Upper lobe of right lung (tissue), 1 donor: ENCODE measurements at regions not wholly inside any gene's neighbourhood (a gene's known extent, or its start where the extent isn't known, plus 50 kb on each side); places are given as distances from the start of the nearest gene placed in this dataset.

Source experiments
- ATAC-seq: fragments of 200-7000 bp; cut with Tn5 transposase; one replicate; pipeline ENCODE4 v1.9.1; 2020; ENCODE audit warnings: mild to moderate bottlenecking, moderate library complexity
- DNase-seq: peaks from one replicate; pipeline ENCODE4 v3.0.0-alpha.2; 2020
- H3K27ac ChIP-seq: fragments of 200-600 bp; one replicate; pipeline ENCODE4 v1.8.0; 2022
- H3K27me3 ChIP-seq: fragments of 200-600 bp; one replicate; pipeline ENCODE4 v1.8.0; 2022; ENCODE audit warnings: mild to moderate bottlenecking
- H3K36me3 ChIP-seq: fragments of 200-600 bp; one replicate; pipeline ENCODE4 v1.8.0; 2022
- H3K4me1 ChIP-seq: fragments of 200-600 bp; one replicate; pipeline ENCODE4 v1.8.0; 2022
- H3K4me3 ChIP-seq: fragments of 200-600 bp; one replicate; pipeline ENCODE4 v1.8.0; 2022; ENCODE audit warnings: mild to moderate bottlenecking
- H3K9me3 ChIP-seq: fragments of 200-600 bp; one replicate; pipeline ENCODE4 v1.8.0; 2022
- intact Hi-C: fragments of 100-400 bp; cut with DNase I; formaldehyde crosslinking; loops from one replicate; pipeline ENCODE4 v1.11.0; 2022
- TF ChIP-seq, protein P1 (sequence below): fragments of 200-600 bp; IDR thresholded peaks from one replicate; pipeline ENCODE4 v1.8.0; 2022; ENCODE audit warnings: antibody characterized with exemption
- donor health status: DM: no; HTN: yes; CAD: no; lungs with severe emphysema.

DNA sequence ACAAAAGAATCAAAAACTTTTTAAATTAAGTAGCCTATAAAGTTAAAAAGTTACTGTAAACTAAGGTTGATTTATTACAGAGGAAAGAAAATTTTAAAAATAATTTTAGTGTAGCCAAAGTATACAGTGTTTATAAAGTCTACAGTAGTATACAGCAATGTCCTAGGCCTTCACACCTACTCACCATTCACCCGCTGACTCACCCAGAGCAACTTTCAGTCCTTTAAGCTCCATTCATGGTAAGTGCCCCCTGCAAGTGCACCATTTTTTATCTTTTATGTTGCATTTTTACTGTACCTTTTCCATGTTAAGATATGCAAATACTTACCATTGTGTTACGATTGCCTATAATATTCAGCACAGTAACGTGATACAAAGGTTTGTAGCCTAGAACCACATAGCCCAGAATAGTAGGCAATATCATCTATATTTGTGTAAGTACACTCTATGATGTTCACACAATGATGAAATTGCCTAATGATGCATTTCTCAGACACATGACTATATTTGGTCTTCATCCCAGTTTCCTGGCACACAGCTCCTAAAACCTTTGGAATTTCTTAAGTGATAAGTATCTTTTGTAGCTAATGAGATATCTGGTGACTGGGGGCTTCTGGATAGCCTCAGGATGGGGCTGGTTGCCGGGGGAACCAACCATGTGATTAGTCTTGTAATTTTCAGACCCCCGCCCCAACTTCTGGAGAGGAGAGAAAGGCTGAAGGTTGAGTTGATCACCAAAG, 111.0 kb downstream of the MRPL14 start:
- no peaks in the 10 kb centered on the region for H3K36me3 ChIP-seq
- H3K27me3 ChIP-seq, result no peaks in the 10 kb centered on the region
- H3K4me3 ChIP-seq, result no peak overlapping the region
- H3K27ac ChIP-seq, result no peak overlapping the region
- TF ChIP-seq, protein P1, sequence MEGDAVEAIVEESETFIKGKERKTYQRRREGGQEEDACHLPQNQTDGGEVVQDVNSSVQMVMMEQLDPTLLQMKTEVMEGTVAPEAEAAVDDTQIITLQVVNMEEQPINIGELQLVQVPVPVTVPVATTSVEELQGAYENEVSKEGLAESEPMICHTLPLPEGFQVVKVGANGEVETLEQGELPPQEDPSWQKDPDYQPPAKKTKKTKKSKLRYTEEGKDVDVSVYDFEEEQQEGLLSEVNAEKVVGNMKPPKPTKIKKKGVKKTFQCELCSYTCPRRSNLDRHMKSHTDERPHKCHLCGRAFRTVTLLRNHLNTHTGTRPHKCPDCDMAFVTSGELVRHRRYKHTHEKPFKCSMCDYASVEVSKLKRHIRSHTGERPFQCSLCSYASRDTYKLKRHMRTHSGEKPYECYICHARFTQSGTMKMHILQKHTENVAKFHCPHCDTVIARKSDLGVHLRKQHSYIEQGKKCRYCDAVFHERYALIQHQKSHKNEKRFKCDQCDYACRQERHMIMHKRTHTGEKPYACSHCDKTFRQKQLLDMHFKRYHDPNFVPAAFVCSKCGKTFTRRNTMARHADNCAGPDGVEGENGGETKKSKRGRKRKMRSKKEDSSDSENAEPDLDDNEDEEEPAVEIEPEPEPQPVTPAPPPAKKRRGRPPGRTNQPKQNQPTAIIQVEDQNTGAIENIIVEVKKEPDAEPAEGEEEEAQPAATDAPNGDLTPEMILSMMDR, result no peak
- no peaks in the 10 kb centered on the region for H3K4me1 ChIP-seq
- intact Hi-C loops, result no loop called here
- no peaks in the 10 kb centered on the region for H3K9me3 ChIP-seq
- no peak for ATAC-seq
- DNase-seq, result peak; percentile 27

DNA sequence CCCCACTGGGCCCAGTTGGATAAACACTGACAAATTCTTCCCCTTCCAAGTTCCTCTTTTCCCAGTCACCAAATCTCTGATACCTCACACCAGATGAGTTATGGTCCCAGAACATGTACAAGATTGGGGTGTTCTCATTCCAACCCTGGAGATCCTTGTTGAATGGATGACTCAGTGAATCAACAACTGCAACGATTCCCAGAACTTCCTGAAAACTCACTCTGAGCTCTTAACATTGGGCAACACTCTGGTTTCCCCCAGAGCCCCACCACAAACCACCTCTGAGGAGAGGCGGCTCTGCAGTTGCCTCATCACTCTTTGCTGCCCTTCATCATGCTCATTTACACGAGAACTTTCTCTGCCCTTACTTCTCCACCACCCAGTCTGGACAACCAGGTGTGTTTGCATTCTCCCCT, 115.2 kb downstream of the MRPL14 start:
- Histone ChIP-seq H3K27ac (no peak overlapping the region), H3K9me3 (no peaks in the 10 kb centered on the region), H3K36me3 (no peaks in the 10 kb centered on the region), H3K27me3 (no peaks in the 10 kb centered on the region), H3K4me1 (no peaks in the 10 kb centered on the region), H3K4me3 (no peak overlapping the region)
- DNase-seq, result peak; percentile 68
- intact Hi-C loops, result no loop called here
- TF ChIP-seq, protein P1, result no peak
- ATAC-seq, result peak; percentile 76

DNA sequence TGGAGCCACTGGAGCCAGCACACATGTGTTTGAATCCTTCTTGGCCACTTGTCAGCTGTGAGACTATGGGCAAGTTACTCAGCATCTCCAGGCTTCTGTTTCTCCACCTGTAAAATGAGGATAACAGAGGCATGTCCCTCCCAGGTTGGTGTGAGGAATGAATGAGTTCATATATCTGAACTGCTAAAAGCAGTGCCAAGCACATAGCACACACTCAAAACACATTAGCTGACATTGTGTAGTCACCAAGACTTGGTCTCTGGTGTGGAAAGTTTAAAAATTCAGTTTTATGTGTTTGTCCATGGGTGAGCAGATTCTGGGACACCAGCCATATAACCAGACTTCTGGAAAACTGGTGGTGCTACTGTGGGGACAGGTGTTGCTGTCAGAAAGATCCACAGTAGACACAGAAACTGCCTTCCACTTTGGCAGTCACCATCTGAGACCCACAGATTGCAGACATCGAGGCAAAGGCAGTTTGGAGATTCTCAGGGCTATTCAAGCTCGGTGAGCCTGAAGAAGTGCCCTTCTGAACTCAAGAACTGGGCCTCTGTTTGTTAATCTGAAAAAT, 115.8 kb downstream of the MRPL14 start:
- H3K4me3 ChIP-seq, result no peak overlapping the region
- no peaks in the 10 kb centered on the region for H3K9me3 ChIP-seq
- peaks cover 3% of the 10 kb centered on the region for H3K27me3 ChIP-seq
- intact Hi-C loops, result no loop called here
- ATAC-seq (no peak), DNase-seq (no peak)
- no peaks in the 10 kb centered on the region for H3K36me3 ChIP-seq
- TF ChIP-seq, protein P1, result no peak
- no peak overlapping the region for H3K27ac ChIP-seq
- H3K4me1 ChIP-seq, result no peaks in the 10 kb centered on the region

DNA sequence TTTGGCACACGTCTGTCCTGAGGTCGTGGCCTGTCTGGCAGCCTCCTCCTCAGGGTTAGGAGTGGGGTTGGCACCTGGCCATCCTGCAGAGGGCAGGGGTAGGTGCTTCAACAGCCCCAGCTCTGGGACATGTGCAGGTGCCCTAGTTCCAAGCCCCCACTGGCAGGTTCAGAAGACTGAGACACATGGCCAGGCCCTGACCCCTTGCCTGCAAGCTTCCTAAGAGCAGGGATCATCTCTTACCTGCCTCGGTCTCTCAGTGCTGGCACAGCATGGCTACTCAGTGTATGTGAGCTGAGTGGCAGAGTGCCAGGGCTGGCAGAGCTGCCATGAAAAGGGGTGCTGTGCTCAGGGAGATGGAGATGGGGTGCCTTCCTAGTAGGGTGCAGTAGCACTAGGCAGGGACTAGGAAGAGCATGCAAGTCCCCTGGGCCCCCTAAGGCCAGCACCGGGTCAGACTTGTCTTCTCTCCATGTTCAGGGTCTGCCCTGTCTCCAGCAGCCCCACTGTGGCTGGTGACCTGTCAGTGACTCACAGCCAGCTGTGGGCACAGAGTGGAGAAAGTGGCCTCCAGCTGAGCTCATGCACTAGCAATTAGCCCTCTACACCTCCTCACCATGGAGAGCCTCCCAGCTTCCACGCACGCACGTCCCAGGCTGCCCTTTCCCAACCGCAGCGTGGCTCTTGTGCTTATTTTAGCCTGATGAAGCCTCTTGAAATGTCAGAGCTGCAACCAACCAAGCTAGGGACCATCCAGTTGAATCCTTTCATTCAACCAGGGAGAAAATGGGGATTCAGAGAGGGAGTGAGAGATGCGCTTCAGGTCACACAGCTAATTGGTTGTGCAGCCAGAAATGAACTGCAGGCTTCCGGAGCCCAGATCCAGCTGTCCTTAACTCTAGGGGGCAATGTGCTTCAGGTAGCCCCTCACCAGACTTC, 116.6 kb downstream of the MRPL14 start:
- Histone ChIP-seq H3K36me3 (no peaks in the 10 kb centered on the region), H3K4me3 (no peak overlapping the region), H3K27me3 (peaks cover 11% of the 10 kb centered on the region), H3K9me3 (no peaks in the 10 kb centered on the region), H3K27ac (no peak overlapping the region), H3K4me1 (no peaks in the 10 kb centered on the region)
- TF ChIP-seq, protein P1, result no peak
- intact Hi-C loops, result no loop called here
- ATAC-seq (peak; percentile 20), DNase-seq (peak; percentile 63)

DNA sequence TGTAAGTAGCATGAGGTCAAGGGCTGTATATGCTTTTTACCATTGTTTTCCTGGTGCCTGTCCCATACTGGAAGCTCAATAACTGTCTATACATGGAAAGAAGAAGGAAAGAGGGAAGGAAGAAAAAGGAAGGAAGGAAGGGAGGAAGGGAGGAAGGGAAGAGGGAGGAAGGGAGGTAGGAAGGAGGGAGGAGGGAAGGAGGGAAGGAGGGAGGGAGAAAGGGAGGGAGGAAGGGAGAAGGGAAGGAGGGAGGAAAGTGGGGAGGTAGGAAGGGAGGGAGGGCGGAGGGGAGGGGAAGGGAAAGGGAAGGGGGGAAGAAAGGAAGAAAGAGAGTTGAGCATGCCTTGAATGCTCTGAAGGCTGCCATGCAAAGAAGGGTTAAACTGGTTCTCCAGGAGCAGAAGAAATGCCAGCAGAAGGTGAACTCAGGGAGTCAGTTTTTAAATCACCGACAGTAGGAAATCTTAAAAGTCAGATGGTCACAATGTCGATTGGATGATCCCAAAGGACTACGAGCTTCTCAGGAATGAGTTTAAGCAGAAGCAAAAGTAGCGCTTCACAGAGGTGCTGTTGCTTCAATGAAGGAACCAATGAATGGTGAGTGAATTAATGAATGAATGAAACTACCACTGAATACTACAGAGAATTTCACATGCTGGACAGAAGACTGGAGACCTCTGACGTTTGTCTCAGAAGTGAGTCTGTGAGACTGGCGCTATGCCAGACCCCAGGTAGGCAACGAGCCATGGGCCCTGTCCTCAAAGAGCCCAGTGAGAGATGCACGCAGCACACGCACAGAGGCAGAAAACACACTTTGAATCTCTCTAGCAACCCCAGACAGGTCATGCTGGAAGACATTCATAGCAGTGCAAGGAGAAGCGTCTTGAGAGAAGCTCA, 117.6 kb downstream of the MRPL14 start:
- TF ChIP-seq, protein P1, result no peak
- H3K27ac ChIP-seq, result no peak overlapping the region
- intact Hi-C loops, result no loop called here
- no peaks in the 10 kb centered on the region for H3K36me3 ChIP-seq
- ATAC-seq (no peak), DNase-seq (peak; percentile 62)
- H3K4me1 ChIP-seq, result no peaks in the 10 kb centered on the region
- peaks cover 12% of the 10 kb centered on the region for H3K27me3 ChIP-seq
- no peaks in the 10 kb centered on the region for H3K9me3 ChIP-seq
- H3K4me3 ChIP-seq, result no peak overlapping the region
